Adrenal gland (tissue), 9 donors: ENCODE measurements at regions not wholly inside any gene's neighbourhood (a gene's known extent, or its start where the extent isn't known, plus 50 kb on each side); places are given as distances from the start of the nearest gene placed in this dataset.

Source experiments
- DNase-seq, 7 donors: peaks; one replicate each; pipeline ENCODE4 v3.0.0-alpha.2; 2019 to 2020
- H3K27ac ChIP-seq, 5 donors: fragments of 200-600 bp; sonication (generic) in 4 of 5; 1 replicate in 3 of 5; 2 replicates in 2 of 5; pipeline versions ENCODE4 v1.5.1 to v1.8.0; 2016 to 2020; ENCODE audit warnings: mild to moderate bottlenecking in 1 of 5
- H3K27me3 ChIP-seq: fragments of 200-600 bp; 2 replicates; pipeline ENCODE4 v1.8.0; 2021
- H3K36me3 ChIP-seq, 2 donors: fragments of 200-600 bp; replicated peaks in 1 of 2; 1 replicate in 1 of 2; 2 replicates in 1 of 2; pipeline versions ENCODE4 v1.5.1 to v1.8.0; 2018 to 2022
- H3K4me1 ChIP-seq, 2 donors: fragments of 200-600 bp; replicated peaks in 1 of 2; 1 replicate in 1 of 2; 2 replicates in 1 of 2; pipeline versions ENCODE4 v1.5.1 to v1.8.0; 2018 to 2021
- H3K4me3 ChIP-seq, 4 donors: fragments of 200-600 bp; sonication (generic) in 3 of 4; one replicate each; pipeline ENCODE4 v1.5.1; 2016 to 2018
- H3K9me3 ChIP-seq, 3 donors: fragments of 200-600 bp; sonication (generic) in 1 of 3; replicated peaks in 1 of 3; 1 replicate in 2 of 3; 2 replicates in 1 of 3; pipeline versions ENCODE4 v1.5.1 to v1.8.0; 2016 to 2021
- CTCF ChIP-seq, 6 experiments: fragments of 450-650 bp in 4 of 6; fragments of 200-600 bp in 2 of 6; sonication (generic) in 1 of 6; IDR thresholded peaks; 1 replicate in 5 of 6; 2 replicates in 1 of 6; pipeline versions ENCODE4 v1.5.1 to v1.8.0; 2016 to 2021; ENCODE audit warnings: antibody characterized with exemption in 6 of 6, mild to moderate bottlenecking in 2 of 6, moderate library complexity in 1 of 6
- POLR2A ChIP-seq, 2 donors: fragments of 450-650 bp; IDR thresholded peaks; one replicate each; pipeline ENCODE4 v1.6.1; 2017; ENCODE audit warnings: antibody characterized with exemption in 2 of 2, mild to moderate bottlenecking in 2 of 2, moderate library complexity in 1 of 2
- WGBS, 4 donors: extraction: QIAGEN DNeasy Blood & Tissue Kit in 2 of 4; methylation state at CpG; one replicate each; pipeline versions ENCODE4 v1.1.5 to v1.1.7; 2013 to 2017; 5-methylcytosine and 5-hydroxymethylcytosine counted together
- intact Hi-C, 2 donors: fragments of 100-400 bp; cut with DNase I; formaldehyde crosslinking; loops; one replicate each; pipeline versions ENCODE4 v1.14.1 to v1.15.0; 2022 to 2023
- donor health status: healthy with polysubstance abuse.
- donor health status: Bipolar disorder and iron deficiency.
- donor health status: DM: yes; HTN: yes; CAD: no.
- donor health status: DM: no; HTN: no; CAD: no.
- donor health status: DM: no; HTN: no; CAD: no.

GRCh38 chr9:28092981-28093936 lies 520.0 kb upstream of the C9orf72 start:
- H3K36me3 ChIP-seq = no peaks in the 10 kb centered on the region
- no peak overlapping the region for H3K27ac ChIP-seq
- H3K4me3 ChIP-seq = no peak overlapping the region
- no peaks in the 10 kb centered on the region for H3K4me1 ChIP-seq
- no peaks in the 10 kb centered on the region for H3K9me3 ChIP-seq
- DNase-seq = no peak
- TF ChIP-seq CTCF (IDR thresholded peaks at IDR 0.05) = no peak
- no peaks in the 10 kb centered on the region for H3K27me3 ChIP-seq
- intact Hi-C loops = no loop called here
- WGBS, 4 donors = 52 to 58% (median 58%) methylated on average over 10 of the region's 10 CpGs

- intact Hi-C loops = no loop called here
- H3K36me3 ChIP-seq = no peaks in the 10 kb centered on the region
- no peak for DNase-seq
- no peaks in the 10 kb centered on the region for H3K9me3 ChIP-seq
- no peaks in the 10 kb centered on the region for H3K4me1 ChIP-seq
- no peak overlapping the region for H3K4me3 ChIP-seq
- WGBS, 4 donors = 45 to 63% (median 56%) methylated on average over 3 of the region's 3 CpGs
- no peak overlapping the region for H3K27ac ChIP-seq
- no peaks in the 10 kb centered on the region for H3K27me3 ChIP-seq
- TF ChIP-seq POLR2A (IDR thresholded peaks at IDR 0.05) (no peak), CTCF (IDR thresholded peaks at IDR 0.05) (no peak)
These were observed 528.2 kb upstream of the C9orf72 start for GRCh38 chr9:28101509-28101908.

GRCh38 chr9:28105001-28105400 lies 531.7 kb upstream of the C9orf72 start:
- WGBS, 4 donors = 58 to 68% (median 65%) methylated on average over 2 of the region's 2 CpGs
- Histone ChIP-seq H3K27ac (no peak overlapping the region), H3K27me3 (no peaks in the 10 kb centered on the region), H3K4me1 (no peaks in the 10 kb centered on the region), H3K9me3 (no peaks in the 10 kb centered on the region), H3K4me3 (no peak overlapping the region), H3K36me3 (no peaks in the 10 kb centered on the region)
- intact Hi-C loops = no loop called here
- DNase-seq = no peak
- TF ChIP-seq CTCF (IDR thresholded peaks at IDR 0.05) = no peak

GRCh38 chr9:28120184-28120583 lies 546.9 kb upstream of the C9orf72 start:
- Histone ChIP-seq H3K27ac (no peak overlapping the region), H3K9me3 (no peaks in the 10 kb centered on the region), H3K36me3 (no peaks in the 10 kb centered on the region), H3K27me3 (no peaks in the 10 kb centered on the region), H3K4me1 (no peaks in the 10 kb centered on the region), H3K4me3 (no peak overlapping the region)
- DNase-seq = no peak
- intact Hi-C loops = no loop called here
- no peak for TF ChIP-seq CTCF (IDR thresholded peaks at IDR 0.05)
- 67 to 78% (median 76%) methylated on average over 3 of the region's 3 CpGs for WGBS, 4 donors
